Skeletal muscle satellite cell (primary cell): ENCODE measurements at regions not wholly inside any gene's neighbourhood (a gene's known extent, or its start where the extent isn't known, plus 50 kb on each side); places are given as distances from the start of the nearest gene placed in this dataset.
"Not testable (repeated sequence)": the region's sequence is repeated elsewhere in the genome, so short reads cannot be mapped to it uniquely, and the experiment has no call there.

Experiments
- H3K27me3 ChIP-seq: 2 replicates; pipeline ENCODE4 v1.7.0; 2013; ENCODE audit warnings: low read length; ENCODE audit not compliant: control insufficient read depth, insufficient read depth
- H3K36me3 ChIP-seq: 2 replicates; pipeline ENCODE4 v1.7.0; 2013; ENCODE audit warnings: mild to moderate bottlenecking, control low read depth, low read length; ENCODE audit not compliant: insufficient read depth
- H3K4me1 ChIP-seq: 2 replicates; pipeline ENCODE4 v1.7.0; 2013; ENCODE audit warnings: low read length; ENCODE audit not compliant: control insufficient read depth, insufficient read depth
- H3K4me2 ChIP-seq: 2 replicates; pipeline ENCODE4 v1.7.0; 2013; ENCODE audit warnings: mild to moderate bottlenecking, low read length
- H3K4me3 ChIP-seq: 2 replicates; pipeline ENCODE4 v1.7.0; 2013; ENCODE audit warnings: low read length
- H3K9ac ChIP-seq: 2 replicates; pipeline ENCODE4 v1.7.0; 2013; ENCODE audit warnings: mild to moderate bottlenecking, low read depth, low read length, moderate library complexity
- H3K9me3 ChIP-seq: replicated peaks from 2 replicates; pipeline ENCODE4 v1.7.0; 2013; ENCODE audit warnings: mild to moderate bottlenecking, control low read depth, low read length

DNA sequence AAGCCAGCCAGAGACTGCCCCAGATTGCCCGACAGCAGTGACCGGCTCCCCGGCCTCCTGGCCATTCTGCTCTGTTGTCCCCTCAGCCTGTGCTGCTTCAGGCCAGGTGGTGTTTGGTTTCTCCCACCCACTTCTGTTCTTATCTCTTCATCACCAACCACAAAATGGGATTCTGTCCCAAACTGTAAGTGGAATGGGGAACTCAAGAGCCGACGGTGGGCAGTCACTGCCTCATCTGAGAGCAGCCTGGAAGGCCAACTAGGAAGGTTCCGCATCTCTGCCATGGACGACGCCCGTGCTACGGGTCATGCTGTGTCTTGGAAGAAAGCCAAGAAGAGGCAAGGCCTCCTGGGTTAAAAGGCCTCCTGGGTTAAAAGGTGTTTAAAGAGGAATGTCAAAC lies 219.0 kb upstream of the PIK3R1 start:
- no peak overlapping the region for H3K4me3 ChIP-seq
- no peak overlapping the region for H3K9ac ChIP-seq
- H3K27me3 ChIP-seq = no peaks in the 10 kb centered on the region
- peaks cover 15% of the 10 kb centered on the region for H3K4me1 ChIP-seq
- no peaks in the 10 kb centered on the region for H3K9me3 ChIP-seq
- H3K36me3 ChIP-seq = no peaks in the 10 kb centered on the region
- no peak overlapping the region for H3K4me2 ChIP-seq

- Histone ChIP-seq H3K9ac (no peak overlapping the region), H3K4me3 (no peak overlapping the region), H3K4me2 (peak overlapping the region; percentile 21), H3K9me3 (no peaks in the 10 kb centered on the region), H3K27me3 (no peaks in the 10 kb centered on the region), H3K36me3 (no peaks in the 10 kb centered on the region), H3K4me1 (peaks cover 11% of the 10 kb centered on the region)
These were observed 222.6 kb upstream of the PIK3R1 start for GRCh38 chr5:67992923-67993322.

DNA sequence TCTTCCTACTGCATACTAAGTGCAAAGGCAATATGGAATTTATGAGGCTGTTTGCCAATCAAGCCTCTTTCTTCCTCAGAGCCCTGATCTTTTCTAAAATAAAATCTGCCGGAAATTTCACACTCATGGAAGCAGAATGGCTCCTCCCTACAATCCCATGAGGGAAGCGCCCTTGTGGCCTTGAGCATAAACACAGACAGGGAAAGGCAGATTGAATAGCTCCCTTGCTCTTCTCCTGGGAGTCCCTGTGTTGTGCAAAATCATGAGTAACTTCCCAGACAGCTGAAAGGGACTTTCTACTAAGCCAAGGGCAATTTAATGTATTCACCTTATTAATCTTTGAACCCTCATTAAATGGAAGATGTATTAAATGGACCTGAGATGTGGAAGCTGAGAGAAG lies 226.1 kb upstream of the PIK3R1 start:
- Histone ChIP-seq H3K9ac (no peak overlapping the region), H3K4me1 (peaks cover 11% of the 10 kb centered on the region), H3K9me3 (no peaks in the 10 kb centered on the region), H3K4me2 (no peak overlapping the region), H3K4me3 (no peak overlapping the region), H3K27me3 (no peaks in the 10 kb centered on the region), H3K36me3 (no peaks in the 10 kb centered on the region)

DNA sequence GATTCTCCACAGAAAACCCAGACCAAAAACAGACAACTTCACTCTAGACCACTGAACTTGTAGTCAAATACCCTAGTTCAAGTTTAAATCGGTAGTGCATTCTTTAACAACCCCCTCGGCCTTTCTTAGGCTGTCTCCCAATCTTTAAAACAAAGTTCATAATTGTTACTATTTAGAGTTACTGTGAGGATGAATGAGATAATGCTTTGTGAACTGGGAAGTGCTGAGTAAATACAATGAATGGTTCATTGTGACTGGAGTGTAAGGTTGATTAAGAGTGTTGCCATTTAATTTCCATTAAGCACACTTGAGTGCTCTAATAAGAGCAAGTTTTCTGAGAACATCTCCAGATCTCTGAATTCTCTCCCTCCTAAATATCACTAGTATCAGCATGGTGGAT lies 228.8 kb upstream of the PIK3R1 start:
- Histone ChIP-seq H3K4me2 (no peak overlapping the region), H3K27me3 (no peaks in the 10 kb centered on the region), H3K9ac (no peak overlapping the region), H3K4me3 (no peak overlapping the region), H3K9me3 (no peaks in the 10 kb centered on the region), H3K4me1 (peaks cover 12% of the 10 kb centered on the region), H3K36me3 (no peaks in the 10 kb centered on the region)

GRCh38 chr5:67985686-67986387 lies 229.7 kb upstream of the PIK3R1 start:
- no peaks in the 10 kb centered on the region for H3K36me3 ChIP-seq
- H3K9me3 ChIP-seq = no peaks in the 10 kb centered on the region
- no peak overlapping the region for H3K4me3 ChIP-seq
- peaks cover 12% of the 10 kb centered on the region for H3K4me1 ChIP-seq
- no peak overlapping the region for H3K4me2 ChIP-seq
- no peak overlapping the region for H3K9ac ChIP-seq
- H3K27me3 ChIP-seq = no peaks in the 10 kb centered on the region

DNA sequence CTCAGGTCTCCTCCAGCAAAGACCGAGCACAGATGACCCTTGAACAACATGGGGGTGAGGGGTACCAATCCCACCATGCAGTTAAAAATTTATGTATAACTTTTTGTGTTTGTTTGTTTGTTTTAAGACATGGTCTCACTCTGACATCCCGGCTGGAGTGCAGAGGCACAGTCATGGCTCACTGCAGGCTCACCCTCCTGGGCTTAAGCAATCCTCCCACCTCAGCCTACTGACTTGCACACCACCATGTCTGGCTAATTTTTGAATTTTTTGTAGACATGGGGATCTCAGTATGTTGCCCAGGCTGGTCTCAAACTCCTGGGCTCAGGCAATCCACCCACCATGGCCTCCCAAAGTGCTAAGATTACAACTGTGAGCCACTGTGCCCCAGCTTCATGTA lies 231.0 kb upstream of the PIK3R1 start:
- no peaks in the 10 kb centered on the region for H3K36me3 ChIP-seq
- no peaks in the 10 kb centered on the region for H3K9me3 ChIP-seq
- H3K27me3 ChIP-seq = no peaks in the 10 kb centered on the region
- H3K4me1 ChIP-seq = peaks cover 12% of the 10 kb centered on the region
- H3K4me3 ChIP-seq = no peak overlapping the region
- H3K4me2 ChIP-seq = no peak overlapping the region
- no peak overlapping the region for H3K9ac ChIP-seq

GRCh38 chr5:67983251-67984110 lies 232.1 kb upstream of the PIK3R1 start:
- Histone ChIP-seq H3K27me3 (no peaks in the 10 kb centered on the region), H3K4me2 (no peak overlapping the region), H3K9ac (no peak overlapping the region), H3K36me3 (no peaks in the 10 kb centered on the region), H3K4me1 (peaks cover 12% of the 10 kb centered on the region), H3K9me3 (no peaks in the 10 kb centered on the region), H3K4me3 (no peak overlapping the region)

GRCh38 chr5:67982160-67982559 lies 233.4 kb upstream of the PIK3R1 start:
- not testable (repeated sequence) for H3K4me3 ChIP-seq, H3K9ac ChIP-seq, H3K9me3 ChIP-seq, H3K27me3 ChIP-seq, H3K36me3 ChIP-seq, H3K4me2 ChIP-seq
- H3K4me1 ChIP-seq = peaks cover 13% of the 10 kb centered on the region

DNA sequence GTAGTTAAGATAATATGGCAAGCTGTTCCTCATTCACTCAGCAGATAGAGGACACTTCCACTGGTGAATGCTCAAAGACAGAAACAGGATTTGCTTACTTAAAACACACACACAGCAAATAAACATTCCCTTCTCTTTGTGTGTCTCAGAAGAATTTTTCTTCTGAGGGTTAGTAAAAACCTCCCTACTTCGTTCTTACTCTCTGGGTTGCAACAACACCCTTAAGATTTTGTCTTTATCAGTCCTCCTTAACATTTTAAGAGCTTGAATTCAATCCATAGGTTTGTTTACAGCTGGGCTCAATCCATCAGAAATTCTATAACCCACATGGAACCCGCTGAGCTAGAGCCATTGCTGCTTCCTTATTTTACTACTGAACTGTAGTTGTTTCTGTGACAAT lies 237.4 kb upstream of the PIK3R1 start:
- no peaks in the 10 kb centered on the region for H3K36me3 ChIP-seq
- H3K4me2 ChIP-seq = no peak overlapping the region
- H3K27me3 ChIP-seq = no peaks in the 10 kb centered on the region
- H3K4me3 ChIP-seq = no peak overlapping the region
- H3K4me1 ChIP-seq = peaks cover 8% of the 10 kb centered on the region
- no peak overlapping the region for H3K9ac ChIP-seq
- no peaks in the 10 kb centered on the region for H3K9me3 ChIP-seq

GRCh38 chr5:67976891-67977601 lies 238.5 kb upstream of the PIK3R1 start:
- H3K9me3 ChIP-seq = no peaks in the 10 kb centered on the region
- no peak overlapping the region for H3K4me3 ChIP-seq
- no peak overlapping the region for H3K9ac ChIP-seq
- peaks cover 3% of the 10 kb centered on the region for H3K4me1 ChIP-seq
- H3K4me2 ChIP-seq = no peak overlapping the region
- H3K27me3 ChIP-seq = no peaks in the 10 kb centered on the region
- no peaks in the 10 kb centered on the region for H3K36me3 ChIP-seq

- no peak overlapping the region for H3K4me3 ChIP-seq
- H3K4me1 ChIP-seq = peaks cover 7% of the 10 kb centered on the region
- H3K4me2 ChIP-seq = no peak overlapping the region
- no peak overlapping the region for H3K9ac ChIP-seq
- H3K27me3 ChIP-seq = no peaks in the 10 kb centered on the region
- H3K9me3 ChIP-seq = no peaks in the 10 kb centered on the region
- no peaks in the 10 kb centered on the region for H3K36me3 ChIP-seq
These were observed 239.4 kb upstream of the PIK3R1 start for GRCh38 chr5:67976181-67976580.
